Panc1 (cell line): ENCODE measurements at regions not wholly inside any gene's neighbourhood (a gene's known extent, or its start where the extent isn't known, plus 50 kb on each side); places are given as distances from the start of the nearest gene placed in this dataset.
A peak's percentile ranks its signal among the peaks of the same experiment; 100 is the strongest.

Source experiments
- ATAC-seq: fragments of 200-7000 bp; cut with Tn5 transposase; 2 replicates; pipeline ENCODE4 v1.9.1; 2020; ENCODE audit warnings: mild to moderate bottlenecking, moderate library complexity
- BruUV-seq: library from RNA; stranded (reverse); fragments of 400-500 nt; replicated peaks from 2 replicates; lab custom pipeline; 2021; lab: Mats Ljungman, UMichigan
- CTCF ChIA-PET: fragments of 300-600 bp; sonication (Branson Sonifier 250); formaldehyde crosslinking; loops from one replicate; lab custom pipeline; 2022; ENCODE audit warnings: antibody characterized with exemption; lab: Charles Lee
- POLR2A ChIA-PET: fragments of 300-600 bp; sonication (Branson Sonifier 250); formaldehyde crosslinking; loops from one replicate; lab custom pipeline; 2022; ENCODE audit warnings: antibody characterized with exemption; lab: Charles Lee
- DNase-seq: peaks from one replicate; pipeline ENCODE4 v3.0.0-alpha.2; 2010; ENCODE audit warnings: low read depth, low spot score
- H3K27ac ChIP-seq: 2 replicates; pipeline ENCODE4 v1.5.1; 2011; ENCODE audit warnings: mild to moderate bottlenecking, low read length, inconsistent platforms
- H3K27me3 ChIP-seq: fragments of 200-500 bp; sonication (Bioruptor generic); 2 replicates; pipeline ENCODE4 v1.6.0; 2014; ENCODE audit warnings: low read length, inconsistent platforms; ENCODE audit not compliant: control insufficient read depth, insufficient read depth
- H3K36me3 ChIP-seq: fragments of 200-500 bp; sonication (Bioruptor generic); 2 replicates; pipeline ENCODE4 v1.5.1; 2014; ENCODE audit warnings: inconsistent platforms, mild to moderate bottlenecking, low read length, moderate library complexity; ENCODE audit not compliant: control insufficient read depth, insufficient read depth
- H3K4me1 ChIP-seq: 2 replicates; pipeline ENCODE4 v1.5.1; 2011; ENCODE audit warnings: inconsistent platforms, mild to moderate bottlenecking, low read length, moderate library complexity; ENCODE audit not compliant: control insufficient read depth, insufficient read depth
- H3K4me3 ChIP-seq, 2 experiments: 2 replicates each; pipeline ENCODE4 v1.5.1; 2011 to 2012; ENCODE audit warnings: low read depth in 2 of 2, low read length in 2 of 2, mild to moderate bottlenecking in 2 of 2, inconsistent platforms in 1 of 2, moderate library complexity in 1 of 2
- H3K9me3 ChIP-seq: fragments of 200-500 bp; sonication (Bioruptor generic); 2 replicates; pipeline ENCODE4 v1.5.1; 2014; ENCODE audit warnings: low read depth, mild to moderate bottlenecking, inconsistent platforms, low read length, moderate library complexity; ENCODE audit not compliant: control insufficient read depth, insufficient read depth
- CTCF ChIP-seq: fragments of 450-650 bp; IDR thresholded peaks from 2 replicates; pipeline ENCODE4 v1.5.1; 2017; ENCODE audit warnings: mild to moderate bottlenecking
- POLR2AphosphoS5 ChIP-seq: IDR thresholded peaks from 2 replicates; pipeline ENCODE4 v1.6.1; 2012; ENCODE audit warnings: mild to moderate bottlenecking, low read depth, low read length, moderate library complexity
- REST ChIP-seq, 2 experiments: IDR thresholded peaks; 2 replicates each; pipeline ENCODE4 v1.6.1; 2011 to 2012; ENCODE audit warnings: low read depth in 2 of 2, control low read depth in 1 of 2, low read length in 1 of 2, mild to moderate bottlenecking in 1 of 2, moderate library complexity in 1 of 2; ENCODE audit not compliant: insufficient read depth in 1 of 2
- SIN3A ChIP-seq: IDR thresholded peaks from 2 replicates; pipeline ENCODE4 v1.6.1; 2012; ENCODE audit warnings: low read depth, mild to moderate bottlenecking, low read length, moderate library complexity, borderline replicate concordance; ENCODE audit not compliant: insufficient read depth
- TCF7L2 ChIP-seq: IDR thresholded peaks from 2 replicates; pipeline ENCODE4 v1.6.1; 2011; ENCODE audit warnings: mild to moderate bottlenecking, low read depth, low read length, inconsistent platforms
- in situ Hi-C: cut with HindIII; loops from 2 replicates; pipeline ENCODE4 v1.10.0; 2016; ENCODE audit warnings: low sequenced_read_pairs, low pct_unique_long_range_greater_than_20kb
- intact Hi-C: fragments of 100-400 bp; cut with micrococcal nuclease; formaldehyde crosslinking; loops from one replicate; pipeline ENCODE4 v1.10.0; 2022; ENCODE audit not compliant: unreplicated experiment

GRCh38 chr6:156448579-156448978 is 328.6 kb upstream of the ARID1B start:
- DNase-seq (no peak), ATAC-seq (no peak)
- no peaks in the 10 kb centered on the region for H3K27me3 ChIP-seq
- in situ Hi-C loops (no loop called here), intact Hi-C loops (no loop called here)
- no peak overlapping the region for H3K27ac ChIP-seq
- H3K9me3 ChIP-seq: no peaks in the 10 kb centered on the region
- ChIA-PET CTCF (no interaction called here), POLR2A (interaction anchor here (0.7 kb wide), 1 partner anchor 262 kb away, joined by 3 read pairs; no protein-coding TSS in a partner anchor)
- H3K36me3 ChIP-seq: no peaks in the 10 kb centered on the region
- TF ChIP-seq REST (IDR thresholded peaks at IDR 0.05; ENCODE audit: insufficient read depth in 1 of 2, low read depth in 2 of 2, low read length in 1 of 2) (no peak), TCF7L2 (no peak), SIN3A (no peak), POLR2AphosphoS5 (no peak), CTCF (no peak)
- no TSS peak for BruUV-seq
- peaks cover 5% of the 10 kb centered on the region; the same call in 1 of the 2 replicates for H3K4me1 ChIP-seq
- H3K4me3 ChIP-seq: no peak overlapping the region

GRCh38 chr6:156440688-156441087 is 336.5 kb upstream of the ARID1B start:
- no peak for TF ChIP-seq POLR2AphosphoS5
- TF ChIP-seq SIN3A: no peak
- no peak for TF ChIP-seq TCF7L2
- no peak for TF ChIP-seq REST (IDR thresholded peaks at IDR 0.05; ENCODE audit: insufficient read depth in 1 of 2, low read depth in 2 of 2, low read length in 1 of 2)
- TF ChIP-seq CTCF: no peak

More at GRCh38 chr6:156440688-156441087, 336.5 kb upstream of the ARID1B start:
- H3K9me3 ChIP-seq: no peaks in the 10 kb centered on the region
- H3K27me3 ChIP-seq: no peaks in the 10 kb centered on the region
- peak overlapping the region; percentile 82; the same call in 1 of the 2 replicates for H3K27ac ChIP-seq
- ATAC-seq (no peak), DNase-seq (no peak)
- in situ Hi-C loops: no loop called here
- H3K36me3 ChIP-seq: no peaks in the 10 kb centered on the region
- no TSS peak for BruUV-seq
- POLR2A ChIA-PET: no interaction called here
- peaks cover 16% of the 10 kb centered on the region for H3K4me1 ChIP-seq
- intact Hi-C loops: no loop called here
- CTCF ChIA-PET: no interaction called here
- no peak overlapping the region for H3K4me3 ChIP-seq
